ENCODE measurements at regions not wholly inside any gene's neighbourhood (a gene's known extent, or its start where the extent isn't known, plus 50 kb on each side); places are given as distances from the start of the nearest gene placed in this dataset.

DNA sequence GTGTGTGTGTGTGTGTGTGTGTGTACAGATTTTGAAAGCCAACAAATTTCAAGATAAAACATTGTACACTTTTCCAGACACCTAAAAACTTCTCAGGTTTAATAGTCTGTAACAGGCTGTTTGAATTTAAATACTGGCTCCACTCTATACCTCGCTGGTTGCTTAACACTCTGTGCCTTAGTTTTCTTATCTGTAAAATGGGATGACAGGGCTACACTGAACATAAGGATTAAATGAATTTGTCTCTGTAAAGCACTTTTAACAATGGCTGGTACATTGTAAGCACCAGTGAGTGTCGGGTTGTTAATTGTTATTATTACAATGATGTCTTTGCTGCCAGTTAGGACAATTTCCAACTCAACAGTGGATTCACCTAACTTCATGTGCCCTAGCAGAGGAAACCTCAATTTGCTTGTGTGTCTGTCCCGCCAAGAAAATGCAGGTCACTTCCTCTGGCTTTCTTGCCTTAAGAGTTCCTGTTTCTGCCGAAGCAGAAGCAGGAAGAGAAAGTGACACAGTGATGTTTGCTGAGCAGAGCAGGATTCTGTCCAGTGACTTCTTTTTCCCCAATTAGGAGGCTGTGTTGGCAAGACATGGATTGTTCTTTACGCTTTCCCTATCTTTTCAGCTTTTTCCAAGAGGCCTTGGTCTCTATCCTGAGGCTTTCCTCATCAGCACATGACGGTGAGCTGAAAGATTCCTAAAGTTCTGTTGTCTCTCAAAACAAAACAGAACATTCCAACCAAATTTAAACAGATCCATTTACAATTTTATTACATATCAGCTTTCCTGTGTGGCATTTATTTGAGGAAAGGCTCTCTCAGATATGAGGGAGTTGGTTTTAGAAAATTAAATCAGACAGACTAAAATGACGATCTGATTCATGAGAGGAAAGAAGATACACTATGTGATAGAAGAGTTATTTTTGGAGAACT, 154.1 kb upstream of the ATP2B1 start:
- H3K9me3 Mint-ChIP-seq = peaks cover 8% of the 10 kb centered on the region
- H3K27ac Mint-ChIP-seq = peak overlapping the region; percentile 17
- H3K4me3 Mint-ChIP-seq = no peak overlapping the region

DNA sequence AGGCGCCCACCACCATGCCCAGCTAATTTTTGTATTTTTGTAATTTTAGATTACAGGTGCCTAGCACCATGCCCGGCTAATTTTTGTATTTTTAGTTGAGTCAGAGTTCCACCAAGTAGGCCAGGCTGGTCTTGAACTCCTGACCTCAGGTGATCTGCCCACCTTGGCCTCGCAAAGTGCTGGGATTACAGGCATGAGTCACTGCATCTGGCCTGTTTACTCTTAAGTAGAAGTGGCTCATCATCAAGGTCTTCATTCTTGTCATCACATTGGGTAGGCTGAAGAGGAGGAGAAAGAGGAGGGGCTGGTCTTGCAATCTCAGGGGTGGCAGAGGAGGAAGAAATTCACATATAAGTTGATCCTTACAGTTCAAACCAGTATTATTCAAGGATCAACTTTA, 152.4 kb upstream of the ATP2B1 start:
- Mint-ChIP-seq H3K9me3 (peaks cover 8% of the 10 kb centered on the region), H3K36me3 (no peaks in the 10 kb centered on the region), H3K4me1 (peaks cover 16% of the 10 kb centered on the region), H3K27me3 (ENCODE audit: low read depth) (peaks cover 1% of the 10 kb centered on the region), H3K4me3 (no peak overlapping the region), H3K27ac (no peak overlapping the region)
- DNase-seq (ENCODE audit: low spot score in 2 of 2, unreplicated experiment in 2 of 2) = no peak
- TF ChIP-seq, protein P1, sequence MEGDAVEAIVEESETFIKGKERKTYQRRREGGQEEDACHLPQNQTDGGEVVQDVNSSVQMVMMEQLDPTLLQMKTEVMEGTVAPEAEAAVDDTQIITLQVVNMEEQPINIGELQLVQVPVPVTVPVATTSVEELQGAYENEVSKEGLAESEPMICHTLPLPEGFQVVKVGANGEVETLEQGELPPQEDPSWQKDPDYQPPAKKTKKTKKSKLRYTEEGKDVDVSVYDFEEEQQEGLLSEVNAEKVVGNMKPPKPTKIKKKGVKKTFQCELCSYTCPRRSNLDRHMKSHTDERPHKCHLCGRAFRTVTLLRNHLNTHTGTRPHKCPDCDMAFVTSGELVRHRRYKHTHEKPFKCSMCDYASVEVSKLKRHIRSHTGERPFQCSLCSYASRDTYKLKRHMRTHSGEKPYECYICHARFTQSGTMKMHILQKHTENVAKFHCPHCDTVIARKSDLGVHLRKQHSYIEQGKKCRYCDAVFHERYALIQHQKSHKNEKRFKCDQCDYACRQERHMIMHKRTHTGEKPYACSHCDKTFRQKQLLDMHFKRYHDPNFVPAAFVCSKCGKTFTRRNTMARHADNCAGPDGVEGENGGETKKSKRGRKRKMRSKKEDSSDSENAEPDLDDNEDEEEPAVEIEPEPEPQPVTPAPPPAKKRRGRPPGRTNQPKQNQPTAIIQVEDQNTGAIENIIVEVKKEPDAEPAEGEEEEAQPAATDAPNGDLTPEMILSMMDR (IDR thresholded peaks at IDR 0.05; ENCODE audit: unreplicated experiment) = no peak

More for the DNA sequence above, 154.1 kb upstream of the ATP2B1 start:
- Mint-ChIP-seq H3K27me3 (ENCODE audit: low read depth) (peaks cover 1% of the 10 kb centered on the region), H3K36me3 (no peaks in the 10 kb centered on the region), H3K4me1 (peaks cover 11% of the 10 kb centered on the region)
- DNase-seq (ENCODE audit: low spot score in 2 of 2, unreplicated experiment in 2 of 2) = no peak
- TF ChIP-seq, protein P1 (IDR thresholded peaks at IDR 0.05; ENCODE audit: unreplicated experiment) = no peak

DNA sequence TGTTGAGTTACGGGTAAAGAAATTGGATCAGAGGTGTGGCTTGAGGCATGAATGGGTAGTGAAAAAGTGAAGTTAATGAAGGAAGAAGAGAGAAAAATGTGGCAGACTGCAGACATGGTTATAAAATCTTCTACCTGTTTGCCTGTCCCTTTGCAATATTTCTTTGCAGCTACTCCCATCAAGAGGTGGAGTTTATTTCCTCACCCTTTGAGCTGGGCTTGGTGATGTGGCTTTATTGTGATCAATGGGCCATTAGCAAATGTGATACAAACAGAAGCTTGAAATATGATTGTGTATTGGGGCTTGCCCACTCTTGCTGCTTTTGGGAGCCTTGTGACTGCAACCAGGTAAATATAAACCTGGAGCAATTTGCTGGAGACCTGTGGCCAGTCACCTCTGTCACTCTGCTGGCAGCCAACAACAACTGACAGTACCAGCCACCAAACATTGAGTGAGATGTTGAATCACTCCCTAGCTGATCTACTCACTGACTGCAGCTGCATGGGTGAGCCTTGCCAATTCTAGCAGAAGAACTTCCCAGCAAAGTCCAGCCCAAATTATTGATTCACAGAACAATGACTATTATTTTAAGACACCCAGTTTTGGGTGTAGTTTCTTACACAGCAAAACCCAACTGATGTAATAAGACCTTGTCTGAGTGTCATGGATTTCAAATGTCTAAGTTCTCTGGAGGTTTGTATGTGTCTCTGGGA, 151.0 kb upstream of the ATP2B1 start:
- Mint-ChIP-seq H3K4me3 (no peak overlapping the region), H3K36me3 (no peaks in the 10 kb centered on the region), H3K4me1 (peaks cover 16% of the 10 kb centered on the region), H3K27me3 (ENCODE audit: low read depth) (peaks cover 1% of the 10 kb centered on the region), H3K9me3 (no peaks in the 10 kb centered on the region), H3K27ac (no peak overlapping the region)
- DNase-seq (ENCODE audit: low spot score in 2 of 2, unreplicated experiment in 2 of 2) = no peak
- TF ChIP-seq, protein P1 (IDR thresholded peaks at IDR 0.05; ENCODE audit: unreplicated experiment) = no peak

DNA sequence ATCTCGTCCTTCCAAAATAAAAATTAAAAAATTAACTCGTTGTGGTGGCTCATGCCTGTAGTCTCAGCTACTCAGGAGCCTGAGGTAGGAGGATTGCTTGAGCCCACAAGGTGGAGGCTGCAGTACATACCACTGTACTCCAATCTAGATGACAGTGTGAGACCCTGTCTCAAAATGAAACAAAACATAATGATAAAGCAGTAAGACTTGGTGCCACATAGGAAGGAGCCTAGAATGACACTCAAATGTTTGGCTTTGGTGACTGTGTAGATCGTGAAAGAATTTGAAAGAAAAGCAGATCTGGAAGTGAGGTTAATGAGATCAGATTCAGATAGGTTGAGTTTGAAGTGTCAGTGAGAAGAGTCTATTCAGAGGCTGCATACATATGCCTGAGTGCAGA, 150.1 kb upstream of the ATP2B1 start:
- no peak overlapping the region for H3K27ac Mint-ChIP-seq

DNA sequence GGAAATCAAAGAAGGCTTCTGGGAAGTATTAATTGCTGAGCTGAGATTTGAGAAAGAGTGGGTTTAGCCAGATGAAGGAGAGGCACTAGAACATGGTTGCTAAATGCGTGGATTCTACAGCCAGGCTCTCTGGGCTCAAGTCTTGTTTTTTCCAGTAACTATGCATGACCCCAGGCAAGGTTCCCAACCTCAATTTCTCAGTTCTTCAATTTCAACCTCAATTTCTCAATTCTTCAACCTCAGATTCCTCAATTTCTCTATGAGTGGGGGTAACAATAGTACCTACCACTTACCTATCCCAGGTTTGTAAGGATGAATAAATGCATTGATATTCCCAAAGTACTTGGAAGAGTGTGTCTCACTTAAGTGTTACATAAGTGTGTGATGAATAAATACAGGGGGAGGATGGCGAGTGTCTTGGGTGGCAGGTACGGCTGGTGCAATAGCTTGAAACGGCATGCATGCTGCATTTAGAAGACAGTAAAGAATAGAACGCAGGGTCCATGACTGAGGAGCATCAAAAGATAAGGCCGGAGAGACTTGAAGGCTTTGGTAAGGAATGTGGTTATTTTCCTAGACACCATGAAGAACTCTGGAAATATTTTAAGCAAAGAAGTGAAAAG, 149.1 kb upstream of the ATP2B1 start:
- Mint-ChIP-seq H3K36me3 (no peaks in the 10 kb centered on the region), H3K4me3 (no peak overlapping the region), H3K27ac (no peak overlapping the region), H3K4me1 (peaks cover 6% of the 10 kb centered on the region), H3K9me3 (no peaks in the 10 kb centered on the region), H3K27me3 (ENCODE audit: low read depth) (peaks cover 1% of the 10 kb centered on the region)
- no peak for DNase-seq (ENCODE audit: low spot score in 2 of 2, unreplicated experiment in 2 of 2)
- TF ChIP-seq, protein P1 (IDR thresholded peaks at IDR 0.05; ENCODE audit: unreplicated experiment) = no peak

More for the DNA sequence above, 150.1 kb upstream of the ATP2B1 start:
- no peaks in the 10 kb centered on the region for H3K36me3 Mint-ChIP-seq
- no peaks in the 10 kb centered on the region for H3K9me3 Mint-ChIP-seq
- peaks cover 1% of the 10 kb centered on the region for H3K27me3 Mint-ChIP-seq (ENCODE audit: low read depth)
- TF ChIP-seq, protein P1 (IDR thresholded peaks at IDR 0.05; ENCODE audit: unreplicated experiment) = no peak
- no peak overlapping the region for H3K4me3 Mint-ChIP-seq
- DNase-seq (ENCODE audit: low spot score in 2 of 2, unreplicated experiment in 2 of 2) = no peak
- H3K4me1 Mint-ChIP-seq = peaks cover 16% of the 10 kb centered on the region

Measured in mesothelial cell of epicardium (in vitro differentiated cells).